Neural progenitor cell (in vitro differentiated cells): ENCODE measurements at regions not wholly inside any gene's neighbourhood (a gene's known extent, or its start where the extent isn't known, plus 50 kb on each side); places are given as distances from the start of the nearest gene placed in this dataset.
A peak's percentile ranks its signal among the peaks of the same experiment; 100 is the strongest.

ENCODE experiments used
- DNase-seq: peaks from one replicate; pipeline ENCODE4 v3.0.0-alpha.2; 2016; ENCODE audit warnings: low spot score
- H2AFZ ChIP-seq: fragments of 200-600 bp; sonication (generic); replicated peaks from 2 replicates; pipeline ENCODE4 v1.6.1; 2016; ENCODE audit warnings: antibody characterized with exemption
- H3F3A ChIP-seq: fragments of 200-600 bp; sonication (generic); 2 replicates; pipeline ENCODE4 v1.6.1; 2016; ENCODE audit warnings: antibody characterized with exemption, low read depth
- H3K27ac ChIP-seq: fragments of 200-600 bp; sonication (generic); 2 replicates; pipeline ENCODE4 v1.5.1; 2016; ENCODE audit warnings: mild to moderate bottlenecking
- H3K27me3 ChIP-seq: fragments of 200-600 bp; sonication (generic); 2 replicates; pipeline ENCODE4 v1.6.1; 2016; ENCODE audit warnings: mild to moderate bottlenecking, moderate library complexity
- H3K36me3 ChIP-seq: fragments of 200-600 bp; sonication (generic); 2 replicates; pipeline ENCODE4 v1.5.1; 2016
- H3K4me1 ChIP-seq: fragments of 200-600 bp; sonication (generic); 2 replicates; pipeline ENCODE4 v1.6.1; 2016; ENCODE audit warnings: mixed run types
- H3K4me2 ChIP-seq: fragments of 200-600 bp; sonication (generic); 2 replicates; pipeline ENCODE4 v1.6.1; 2016
- H3K4me3 ChIP-seq: fragments of 200-600 bp; sonication (generic); 2 replicates; pipeline ENCODE4 v1.5.1; 2016
- H3K79me2 ChIP-seq: fragments of 200-600 bp; sonication (generic); 2 replicates; pipeline ENCODE4 v1.6.1; 2016; ENCODE audit warnings: low read depth
- H3K9ac ChIP-seq: fragments of 200-600 bp; sonication (generic); 2 replicates; pipeline ENCODE4 v1.6.1; 2016
- H3K9me3 ChIP-seq: fragments of 200-600 bp; sonication (generic); 2 replicates; pipeline ENCODE4 v1.5.1; 2016; ENCODE audit warnings: low read depth
- H4K20me1 ChIP-seq: fragments of 200-600 bp; sonication (generic); 2 replicates; pipeline ENCODE4 v1.6.1; 2016; ENCODE audit warnings: low read depth
- H3K27ac Mint-ChIP-seq: 3 replicates; pipeline ENCODE4 v1.8.0; 2021; ENCODE audit warnings: mixed read lengths
- H3K27me3 Mint-ChIP-seq: 2 replicates; pipeline ENCODE4 v1.8.0; 2022; ENCODE audit warnings: low read depth, mild to moderate bottlenecking, inconsistent platforms, moderate library complexity, mixed read lengths; ENCODE audit not compliant: insufficient read depth
- H3K36me3 Mint-ChIP-seq: 3 replicates; pipeline ENCODE4 v1.8.0; 2021; ENCODE audit warnings: mixed read lengths
- H3K4me1 Mint-ChIP-seq: 3 replicates; pipeline ENCODE4 v1.8.0; 2021; ENCODE audit warnings: mixed read lengths
- H3K4me3 Mint-ChIP-seq: 3 replicates; pipeline ENCODE4 v1.8.0; 2021; ENCODE audit warnings: mild to moderate bottlenecking, moderate library complexity, mixed read lengths
- H3K9me3 Mint-ChIP-seq: 3 replicates; pipeline ENCODE4 v1.8.0; 2020; ENCODE audit warnings: mixed read lengths
- CTCF ChIP-seq: fragments of 200-600 bp; sonication (generic); IDR thresholded peaks from 2 replicates; pipeline ENCODE4 v1.5.1; 2017; ENCODE audit warnings: antibody characterized with exemption, mild to moderate bottlenecking
- EZH2 ChIP-seq: fragments of 200-600 bp; sonication (generic); IDR thresholded peaks from 2 replicates; pipeline ENCODE4 v1.6.1; 2017; ENCODE audit warnings: antibody characterized with exemption, mild to moderate bottlenecking, moderate library complexity
- EZH2phosphoT487 ChIP-seq: fragments of 200-600 bp; sonication (generic); IDR thresholded peaks from 2 replicates; pipeline ENCODE4 v1.6.1; 2017; ENCODE audit warnings: antibody characterized with exemption

GRCh38 chr9:90100014-90100413 lies 495.2 kb downstream of the GADD45G start:
- no peak for DNase-seq

GRCh38 chr9:90102292-90102901 lies 497.6 kb downstream of the GADD45G start:
- H2AFZ ChIP-seq = no peak overlapping the region
- H3K4me2 ChIP-seq = no peak overlapping the region
- peaks cover 7% of the 10 kb centered on the region for H3K4me1 Mint-ChIP-seq
- H3K4me1 ChIP-seq = no peaks in the 10 kb centered on the region
- no peak overlapping the region for H3K4me3 ChIP-seq
- no peaks in the 10 kb centered on the region for H3K9me3 Mint-ChIP-seq
- H3K36me3 ChIP-seq = no peaks in the 10 kb centered on the region
- H3K9ac ChIP-seq = no peak overlapping the region
- DNase-seq = peak; percentile 90
- no peaks in the 10 kb centered on the region for H3F3A ChIP-seq
- H3K79me2 ChIP-seq = no peaks in the 10 kb centered on the region
- H3K36me3 Mint-ChIP-seq = no peaks in the 10 kb centered on the region
- H3K27ac ChIP-seq = no peak overlapping the region
- H3K27ac Mint-ChIP-seq = no peak overlapping the region
- peaks cover 2% of the 10 kb centered on the region for H3K27me3 Mint-ChIP-seq
- H4K20me1 ChIP-seq = no peaks in the 10 kb centered on the region
- no peaks in the 10 kb centered on the region for H3K9me3 ChIP-seq
- no peaks in the 10 kb centered on the region for H3K27me3 ChIP-seq
- TF ChIP-seq EZH2phosphoT487 (no peak), EZH2 (no peak), CTCF (peak; percentile 86)
- no peak overlapping the region for H3K4me3 Mint-ChIP-seq

More at GRCh38 chr9:90100014-90100413, 495.2 kb downstream of the GADD45G start:
- Mint-ChIP-seq H3K9me3 (no peaks in the 10 kb centered on the region), H3K36me3 (no peaks in the 10 kb centered on the region), H3K27ac (no peak overlapping the region), H3K4me3 (no peak overlapping the region), H3K4me1 (peaks cover 15% of the 10 kb centered on the region), H3K27me3 (peaks cover 10% of the 10 kb centered on the region)
- Histone ChIP-seq H3K9me3 (no peaks in the 10 kb centered on the region), H3K4me3 (no peak overlapping the region), H3F3A (no peaks in the 10 kb centered on the region), H3K27ac (no peak overlapping the region), H3K36me3 (no peaks in the 10 kb centered on the region), H3K27me3 (no peaks in the 10 kb centered on the region), H4K20me1 (no peaks in the 10 kb centered on the region), H3K4me1 (no peaks in the 10 kb centered on the region), H3K79me2 (no peaks in the 10 kb centered on the region), H3K4me2 (no peak overlapping the region), H2AFZ (no peak overlapping the region), H3K9ac (no peak overlapping the region)
- no peak for TF ChIP-seq CTCF
- no peak for TF ChIP-seq EZH2phosphoT487
- TF ChIP-seq EZH2 = no peak

- Histone ChIP-seq H3K9me3 (no peaks in the 10 kb centered on the region), H4K20me1 (no peaks in the 10 kb centered on the region), H3K36me3 (no peaks in the 10 kb centered on the region), H3K4me3 (no peak overlapping the region), H3K4me2 (no peak overlapping the region), H2AFZ (no peak overlapping the region), H3K4me1 (no peaks in the 10 kb centered on the region), H3K27me3 (no peaks in the 10 kb centered on the region), H3K9ac (no peak overlapping the region), H3F3A (no peaks in the 10 kb centered on the region), H3K27ac (no peak overlapping the region), H3K79me2 (no peaks in the 10 kb centered on the region)
- Mint-ChIP-seq H3K27ac (no peak overlapping the region), H3K4me1 (peaks cover 7% of the 10 kb centered on the region), H3K27me3 (peaks cover 2% of the 10 kb centered on the region), H3K4me3 (no peak overlapping the region), H3K36me3 (no peaks in the 10 kb centered on the region), H3K9me3 (no peaks in the 10 kb centered on the region)
- no peak for TF ChIP-seq EZH2phosphoT487
- no peak for TF ChIP-seq CTCF
- TF ChIP-seq EZH2 = no peak
- no peak for DNase-seq
Measured at GRCh38 chr9:90103771-90104170, 499.0 kb downstream of the GADD45G start.
